ENCODE measurements at regions not wholly inside any gene's neighbourhood (a gene's known extent, or its start where the extent isn't known, plus 50 kb on each side); places are given as distances from the start of the nearest gene placed in this dataset.

DNA sequence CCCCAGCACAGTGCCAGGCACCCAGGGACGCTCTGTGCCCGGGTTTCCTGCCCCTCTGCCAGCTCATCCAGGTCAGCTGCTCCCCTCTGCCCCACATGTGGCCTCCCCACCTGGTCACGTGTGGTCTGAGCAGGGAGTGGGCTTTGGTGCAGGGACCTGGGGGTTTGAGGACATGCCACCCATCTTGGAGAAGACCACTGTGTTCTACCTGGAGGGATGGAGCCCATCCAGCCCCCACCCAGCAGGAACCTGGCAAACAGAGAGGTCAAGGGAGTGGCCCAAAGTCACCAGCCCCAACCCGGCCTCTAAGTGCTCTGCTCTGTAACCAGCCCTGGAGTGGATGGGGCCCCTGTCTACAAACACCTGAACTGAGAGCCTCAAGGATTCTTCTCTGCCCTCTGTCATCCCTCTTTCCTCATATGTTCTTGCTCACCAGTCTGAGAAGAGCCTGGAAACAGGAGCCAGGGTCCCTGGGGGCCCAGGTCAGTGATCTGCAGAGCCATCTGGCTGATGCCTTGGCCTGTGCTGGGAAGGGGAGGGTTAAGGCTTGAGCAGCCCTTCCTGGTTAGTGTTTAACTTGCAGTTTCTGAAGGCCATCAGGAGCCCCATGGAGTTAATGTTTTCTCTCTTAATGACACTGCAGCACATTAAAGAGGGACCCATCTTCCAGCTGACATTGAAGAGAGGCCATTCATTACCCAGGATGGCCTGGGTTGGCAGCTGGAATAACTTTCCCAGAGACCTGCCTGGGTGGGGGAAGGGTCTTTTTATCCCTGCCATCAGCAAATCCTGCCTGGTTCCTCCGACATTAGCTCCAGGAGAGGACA lies 235.4 kb downstream of the PTPRU start (continued):
- TF ChIP-seq, protein P1, sequence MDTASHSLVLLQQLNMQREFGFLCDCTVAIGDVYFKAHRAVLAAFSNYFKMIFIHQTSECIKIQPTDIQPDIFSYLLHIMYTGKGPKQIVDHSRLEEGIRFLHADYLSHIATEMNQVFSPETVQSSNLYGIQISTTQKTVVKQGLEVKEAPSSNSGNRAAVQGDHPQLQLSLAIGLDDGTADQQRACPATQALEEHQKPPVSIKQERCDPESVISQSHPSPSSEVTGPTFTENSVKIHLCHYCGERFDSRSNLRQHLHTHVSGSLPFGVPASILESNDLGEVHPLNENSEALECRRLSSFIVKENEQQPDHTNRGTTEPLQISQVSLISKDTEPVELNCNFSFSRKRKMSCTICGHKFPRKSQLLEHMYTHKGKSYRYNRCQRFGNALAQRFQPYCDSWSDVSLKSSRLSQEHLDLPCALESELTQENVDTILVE (CRISPR knock-in tag; IDR thresholded peaks at IDR 0.05), result no peak
- TF ChIP-seq ZMYM3 (CRISPR knock-in tag; IDR thresholded peaks at IDR 0.05) (peak; percentile 90), NFRKB (IDR thresholded peaks at IDR 0.05) (no peak), MIER2 (CRISPR knock-in tag; IDR thresholded peaks at IDR 0.05) (peak; percentile 74), TBL1XR1 (IDR thresholded peaks at IDR 0.05; ENCODE audit: borderline replicate concordance, low read length, partially characterized antibody) (no peak), ZNF350 (CRISPR knock-in tag; IDR thresholded peaks at IDR 0.05; ENCODE audit: borderline replicate concordance, low read depth) (peak; percentile 9; the same call in 1 of the 2 replicates), HMGA1 (CRISPR knock-in tag; conservative IDR thresholded peaks at IDR 0.05) (no peak), JUN (CRISPR knock-in tag; IDR thresholded peaks at IDR 0.05) (no peak), HNF4A (CRISPR knock-in tag; IDR thresholded peaks at IDR 0.05) (peak; percentile 11; the same call in 1 of the 2 replicates), ATF7-NPFF (CRISPR knock-in tag; IDR thresholded peaks at IDR 0.05; ENCODE audit: low read depth) (no peak), ZNF33A (CRISPR knock-in tag; IDR thresholded peaks at IDR 0.05; ENCODE audit: borderline replicate concordance) (no peak), ZNF773 (CRISPR knock-in tag; IDR thresholded peaks at IDR 0.05; ENCODE audit: borderline replicate concordance) (no peak), ZNF75D (CRISPR knock-in tag; IDR thresholded peaks at IDR 0.05; ENCODE audit: borderline replicate concordance) (no peak), TBP (CRISPR knock-in tag; IDR thresholded peaks at IDR 0.05) (no peak), HOXA3 (CRISPR knock-in tag; IDR thresholded peaks at IDR 0.05) (peak; percentile 40), FOXA3 (CRISPR knock-in tag; IDR thresholded peaks at IDR 0.05) (peak; percentile 18; the same call in 1 of the 2 replicates), EP300 (IDR thresholded peaks at IDR 0.05; ENCODE audit: low read depth in 2 of 2, low read length in 2 of 2) (peak in 1 of 2 experiments; percentile 41; a peak in 1 of 4 replicates), EP300 (CRISPR knock-in tag; IDR thresholded peaks at IDR 0.05; ENCODE audit: borderline replicate concordance) (no peak), POLR2AphosphoS5 (IDR thresholded peaks at IDR 0.05; ENCODE audit: low read depth, low read length) (0 out of 2 replicates have a peak, but pooled peaks have one; percentile 29), ZNF777 (CRISPR knock-in tag; IDR thresholded peaks at IDR 0.05) (no peak), NCOA5 (CRISPR knock-in tag; IDR thresholded peaks at IDR 0.05) (no peak), ZNF3 (CRISPR knock-in tag; IDR thresholded peaks at IDR 0.05) (no peak), MED8 (CRISPR knock-in tag; IDR thresholded peaks at IDR 0.05; ENCODE audit: insufficient replicate concordance) (no peak)
- TF ChIP-seq, protein P2, sequence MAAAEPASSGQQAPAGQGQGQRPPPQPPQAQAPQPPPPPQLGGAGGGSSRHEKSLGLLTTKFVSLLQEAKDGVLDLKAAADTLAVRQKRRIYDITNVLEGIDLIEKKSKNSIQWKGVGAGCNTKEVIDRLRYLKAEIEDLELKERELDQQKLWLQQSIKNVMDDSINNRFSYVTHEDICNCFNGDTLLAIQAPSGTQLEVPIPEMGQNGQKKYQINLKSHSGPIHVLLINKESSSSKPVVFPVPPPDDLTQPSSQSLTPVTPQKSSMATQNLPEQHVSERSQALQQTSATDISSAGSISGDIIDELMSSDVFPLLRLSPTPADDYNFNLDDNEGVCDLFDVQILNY (CRISPR knock-in tag; conservative IDR thresholded peaks at IDR 0.05), result no peak
- TF ChIP-seq, protein P3, sequence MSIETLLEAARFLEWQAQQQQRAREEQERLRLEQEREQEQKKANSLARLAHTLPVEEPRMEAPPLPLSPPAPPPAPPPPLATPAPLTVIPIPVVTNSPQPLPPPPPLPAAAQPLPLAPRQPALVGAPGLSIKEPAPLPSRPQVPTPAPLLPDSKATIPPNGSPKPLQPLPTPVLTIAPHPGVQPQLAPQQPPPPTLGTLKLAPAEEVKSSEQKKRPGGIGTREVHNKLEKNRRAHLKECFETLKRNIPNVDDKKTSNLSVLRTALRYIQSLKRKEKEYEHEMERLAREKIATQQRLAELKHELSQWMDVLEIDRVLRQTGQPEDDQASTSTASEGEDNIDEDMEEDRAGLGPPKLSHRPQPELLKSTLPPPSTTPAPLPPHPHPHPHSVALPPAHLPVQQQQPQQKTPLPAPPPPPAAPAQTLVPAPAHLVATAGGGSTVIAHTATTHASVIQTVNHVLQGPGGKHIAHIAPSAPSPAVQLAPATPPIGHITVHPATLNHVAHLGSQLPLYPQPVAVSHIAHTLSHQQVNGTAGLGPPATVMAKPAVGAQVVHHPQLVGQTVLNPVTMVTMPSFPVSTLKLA (IDR thresholded peaks at IDR 0.05), result peak; percentile 82
- TF ChIP-seq, protein P4, sequence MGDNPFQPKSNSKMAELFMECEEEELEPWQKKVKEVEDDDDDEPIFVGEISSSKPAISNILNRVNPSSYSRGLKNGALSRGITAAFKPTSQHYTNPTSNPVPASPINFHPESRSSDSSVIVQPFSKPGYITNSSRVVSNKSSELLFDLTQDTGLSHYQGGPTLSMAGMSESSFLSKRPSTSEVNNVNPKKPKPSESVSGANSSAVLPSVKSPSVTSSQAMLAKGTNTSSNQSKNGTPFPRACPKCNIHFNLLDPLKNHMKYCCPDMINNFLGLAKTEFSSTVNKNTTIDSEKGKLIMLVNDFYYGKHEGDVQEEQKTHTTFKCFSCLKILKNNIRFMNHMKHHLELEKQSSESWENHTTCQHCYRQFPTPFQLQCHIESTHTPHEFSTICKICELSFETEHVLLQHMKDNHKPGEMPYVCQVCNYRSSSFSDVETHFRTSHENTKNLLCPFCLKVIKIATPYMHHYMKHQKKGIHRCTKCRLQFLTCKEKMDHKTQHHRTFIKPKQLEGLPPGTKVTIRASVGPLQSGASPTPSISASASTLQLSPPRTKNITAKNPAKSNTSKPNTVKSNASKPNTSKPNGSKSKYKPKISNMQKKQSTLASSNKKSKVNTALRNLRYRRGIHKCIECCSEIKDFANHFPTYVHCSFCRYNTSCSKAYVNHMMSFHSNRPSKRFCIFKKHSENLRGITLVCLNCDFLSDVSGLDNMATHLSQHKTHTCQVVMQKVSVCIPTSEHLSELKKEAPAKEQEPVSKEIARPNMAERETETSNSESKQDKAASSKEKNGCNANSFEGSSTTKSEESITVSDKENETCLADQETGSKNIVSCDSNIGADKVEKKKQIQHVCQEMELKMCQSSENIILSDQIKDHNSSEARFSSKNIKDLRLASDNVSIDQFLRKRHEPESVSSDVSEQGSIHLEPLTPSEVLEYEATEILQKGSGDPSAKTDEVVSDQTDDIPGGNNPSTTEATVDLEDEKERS (CRISPR knock-in tag; IDR thresholded peaks at IDR 0.05), result no peak
